HEK293T (cell line): ENCODE measurements at regions not wholly inside any gene's neighbourhood (a gene's known extent, or its start where the extent isn't known, plus 50 kb on each side); places are given as distances from the start of the nearest gene placed in this dataset.
"Not testable (repeated sequence)": the region's sequence is repeated elsewhere in the genome, so short reads cannot be mapped to it uniquely, and the experiment has no call there.

ENCODE experiments used
- BHLHE40 ChIP-seq: fragments of 450-650 bp; IDR thresholded peaks from 2 replicates; pipeline ENCODE4 v1.6.1; 2016; ENCODE audit warnings: mild to moderate bottlenecking, moderate library complexity, borderline replicate concordance
- FOXA1 ChIP-seq: fragments of 450-650 bp; IDR thresholded peaks from 2 replicates; pipeline ENCODE4 v1.6.1; 2016; ENCODE audit warnings: mild to moderate bottlenecking
- FOXM1 ChIP-seq: fragments of 450-650 bp; IDR thresholded peaks from 2 replicates; pipeline ENCODE4 v1.6.1; 2017; ENCODE audit warnings: mild to moderate bottlenecking, borderline replicate concordance
- NFRKB ChIP-seq: fragments of 450-650 bp; IDR thresholded peaks from 2 replicates; pipeline ENCODE4 v1.6.1; 2016; ENCODE audit warnings: mild to moderate bottlenecking, moderate library complexity
- SP1 ChIP-seq: fragments of 450-650 bp; IDR thresholded peaks from 2 replicates; pipeline ENCODE4 v1.6.1; 2017
- SUZ12 ChIP-seq: fragments of 450-650 bp; IDR thresholded peaks from 2 replicates; pipeline ENCODE4 v1.6.1; 2016; ENCODE audit warnings: mild to moderate bottlenecking
- TARDBP ChIP-seq: fragments of 450-650 bp; IDR thresholded peaks from 2 replicates; pipeline ENCODE4 v1.6.1; 2016
- ZNF384 ChIP-seq: fragments of 450-650 bp; IDR thresholded peaks from 2 replicates; pipeline ENCODE4 v1.6.1; 2016

DNA sequence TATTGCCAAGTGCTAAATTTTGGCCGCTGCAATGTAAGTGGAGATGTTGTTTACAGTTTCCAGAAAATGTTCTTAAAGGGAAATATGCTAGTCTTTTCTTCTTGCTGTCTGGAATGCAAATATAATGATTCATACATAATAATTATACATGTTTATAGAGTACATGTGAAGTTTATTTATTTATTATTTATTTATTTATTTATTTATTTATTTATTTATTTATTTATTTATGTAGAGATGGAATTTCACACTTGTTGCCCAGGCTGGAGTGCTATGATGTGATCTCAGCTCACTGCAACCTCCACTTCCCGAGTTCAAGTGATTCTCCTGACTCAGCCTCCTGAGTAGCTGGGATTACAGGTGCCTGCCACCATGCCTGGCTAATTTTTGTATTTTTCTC lies 57.5 kb upstream of the INPP4B start:
- TF ChIP-seq ZNF384, SP1, FOXM1, NFRKB, BHLHE40, FOXA1, TARDBP, SUZ12: not testable (repeated sequence)
